EL (cell line): ENCODE measurements at regions not wholly inside any gene's neighbourhood (a gene's known extent, or its start where the extent isn't known, plus 50 kb on each side); places are given as distances from the start of the nearest gene placed in this dataset.

Source experiments
- DNase-seq: peaks from one replicate; pipeline ENCODE4 v3.0.0-alpha.2; 2016

- no peak for DNase-seq
Observed at GRCh38 chr14:65794674-65795279, 382.2 kb downstream of the FUT8 start.

- no peak for DNase-seq
Observed at GRCh38 chr14:65798216-65798615, 385.7 kb downstream of the FUT8 start.

GRCh38 chr14:65800694-65801093 is 388.2 kb downstream of the FUT8 start:
- DNase-seq: no peak

GRCh38 chr14:65802196-65802595 is 389.7 kb downstream of the FUT8 start:
- DNase-seq: no peak

GRCh38 chr14:65803885-65804284 is 391.4 kb downstream of the FUT8 start:
- no peak for DNase-seq

- no peak for DNase-seq
Observed at GRCh38 chr14:65804439-65805112, 392.0 kb downstream of the FUT8 start.

GRCh38 chr14:65805113-65805473 is 392.6 kb downstream of the FUT8 start:
- no peak for DNase-seq

- DNase-seq: no peak
Observed at GRCh38 chr14:65808390-65808789, 395.9 kb downstream of the FUT8 start.

- DNase-seq: no peak
Observed at GRCh38 chr14:65810322-65810721, 397.8 kb downstream of the FUT8 start.

GRCh38 chr14:65813760-65814384 is 401.3 kb downstream of the FUT8 start:
- no peak for DNase-seq

GRCh38 chr14:65815127-65815526 is 402.6 kb downstream of the FUT8 start:
- no peak for DNase-seq

- no peak for DNase-seq
Observed at GRCh38 chr14:65817011-65817410, 404.5 kb downstream of the FUT8 start.

- no peak for DNase-seq
Observed at GRCh38 chr14:65819569-65819968, 407.0 kb downstream of the FUT8 start.

GRCh38 chr14:65821224-65821753 is 408.8 kb downstream of the FUT8 start:
- no peak for DNase-seq

GRCh38 chr14:65824285-65824977 is 411.9 kb downstream of the FUT8 start:
- DNase-seq: peak; percentile 66

GRCh38 chr14:65824978-65825299 is 412.4 kb downstream of the FUT8 start:
- DNase-seq: no peak

- no peak for DNase-seq
Observed at GRCh38 chr14:65826946-65827345, 414.4 kb downstream of the FUT8 start.

GRCh38 chr14:65827520-65827919 is 415.0 kb downstream of the FUT8 start:
- no peak for DNase-seq

GRCh38 chr14:65828396-65828795 is 415.9 kb downstream of the FUT8 start:
- DNase-seq: no peak

GRCh38 chr14:65832431-65833266 is 420.1 kb downstream of the FUT8 start:
- DNase-seq: peak; percentile 10

GRCh38 chr14:65833267-65833880 is 420.8 kb downstream of the FUT8 start:
- DNase-seq: no peak

GRCh38 chr14:65834051-65834450 is 421.5 kb downstream of the FUT8 start:
- DNase-seq: no peak
